Spleen (tissue), 11 donors: ENCODE measurements at regions not wholly inside any gene's neighbourhood (a gene's known extent, or its start where the extent isn't known, plus 50 kb on each side); places are given as distances from the start of the nearest gene placed in this dataset.

Experiments
- DNase-seq: peaks from one replicate; pipeline ENCODE4 v3.0.0-alpha.2; 2020
- H3K27ac ChIP-seq, 8 donors: fragments of 200-600 bp; sonication (generic) in 7 of 8; 1 replicate in 4 of 8; 2 replicates in 4 of 8; pipeline versions ENCODE4 v1.5.0 to v1.8.0; 2016 to 2021; ENCODE audit warnings: inconsistent platforms in 4 of 8, mild to moderate bottlenecking in 4 of 8, moderate library complexity in 1 of 8
- H3K27me3 ChIP-seq, 7 donors: fragments of 200-600 bp; sonication (generic) in 6 of 7; replicated peaks in 1 of 7; 1 replicate in 4 of 7; 2 replicates in 3 of 7; pipeline versions ENCODE4 v1.5.0 to v1.8.0; 2016 to 2021; ENCODE audit warnings: inconsistent platforms in 3 of 7, mild to moderate bottlenecking in 1 of 7
- H3K36me3 ChIP-seq, 6 donors: fragments of 200-600 bp; sonication (generic) in 5 of 6; 1 replicate in 4 of 6; 2 replicates in 2 of 6; pipeline versions ENCODE4 v1.5.0 to v1.8.0; 2016 to 2021; ENCODE audit warnings: inconsistent platforms in 2 of 6
- H3K4me1 ChIP-seq, 6 donors: fragments of 200-600 bp; sonication (generic) in 5 of 6; 1 replicate in 3 of 6; 2 replicates in 3 of 6; pipeline versions ENCODE4 v1.5.0 to v1.8.0; 2016 to 2021; ENCODE audit warnings: inconsistent platforms in 3 of 6
- H3K4me3 ChIP-seq, 8 donors: fragments of 200-600 bp; sonication (generic) in 7 of 8; 1 replicate in 4 of 8; 2 replicates in 4 of 8; pipeline versions ENCODE4 v1.5.0 to v1.8.0; 2016 to 2021; ENCODE audit warnings: inconsistent platforms in 4 of 8, mild to moderate bottlenecking in 4 of 8, moderate library complexity in 2 of 8
- H3K9me3 ChIP-seq, 8 donors: fragments of 200-600 bp; sonication (generic) in 7 of 8; 1 replicate in 4 of 8; 2 replicates in 4 of 8; pipeline versions ENCODE4 v1.5.0 to v1.8.0; 2016 to 2021; ENCODE audit warnings: inconsistent platforms in 4 of 8
- CTCF ChIP-seq, 11 experiments: fragments of 200-600 bp in 7 of 11; fragments of 450-650 bp in 4 of 11; sonication (generic) in 4 of 11; IDR thresholded peaks in 8 of 11; conservative IDR thresholded peaks in 3 of 11; 1 replicate in 7 of 11; 2 replicates in 4 of 11; pipeline versions ENCODE4 v1.4.0 to v1.8.0; 2016 to 2021; ENCODE audit warnings: antibody characterized with exemption in 11 of 11, inconsistent platforms in 4 of 11, mild to moderate bottlenecking in 1 of 11
- POLR2A ChIP-seq, 3 donors: fragments of 450-650 bp; IDR thresholded peaks; one replicate each; pipeline ENCODE4 v1.5.1; 2017; ENCODE audit warnings: antibody characterized with exemption in 3 of 3, mild to moderate bottlenecking in 1 of 3
- POLR2AphosphoS5 ChIP-seq, 3 donors: sonication (generic); formaldehyde crosslinking; IDR thresholded peaks; one replicate each; pipeline ENCODE4 v1.5.1; 2017; ENCODE audit warnings: antibody characterized with exemption in 3 of 3
- WGBS, 5 donors: extraction: QIAGEN DNeasy Blood & Tissue Kit in 3 of 5; methylation state at CpG; one replicate each; pipeline versions ENCODE4 v1.1.5 to v1.1.7; 2013 to 2018; 5-methylcytosine and 5-hydroxymethylcytosine counted together
- intact Hi-C: fragments of 100-400 bp; cut with DNase I; formaldehyde crosslinking; loops from one replicate; pipeline ENCODE4 v1.15.0; 2023; ENCODE audit warnings: low total_unique reads
- donor health status: healthy with polysubstance abuse.
- donor health status: DM: no; HTN: no; CAD: no; lungs with moderate emphysema.
- donor health status: DM: no; HTN: no; CAD: no.
- donor health status: Bipolar disorder and iron deficiency.
- donor health status: healthy.
- donor health status: DM: no; HTN: no; CAD: no.
- donor health status: DM: yes; HTN: yes; CAD: no.

- H3K9me3 ChIP-seq: no peaks in the 10 kb centered on the region
- no peaks in the 10 kb centered on the region for H3K36me3 ChIP-seq
- H3K27me3 ChIP-seq: no peaks in the 10 kb centered on the region
- 59 to 72% (median 68%) methylated on average over 4 of the region's 4 CpGs for WGBS, 5 donors
- intact Hi-C loops: no loop called here
- TF ChIP-seq POLR2AphosphoS5 (IDR thresholded peaks at IDR 0.05) (no peak), CTCF (IDR thresholded peaks at IDR 0.05 in 8 of 11, conservative IDR thresholded peaks at IDR 0.05 in 3 of 11) (no peak), POLR2A (IDR thresholded peaks at IDR 0.05) (no peak)
- H3K27ac ChIP-seq: no peak overlapping the region
- no peaks in the 10 kb centered on the region for H3K4me1 ChIP-seq
- no peak for DNase-seq
- no peak overlapping the region for H3K4me3 ChIP-seq
Observed at GRCh38 chr4:144347121-144347520, 206.6 kb upstream of the GYPA start.

- H3K4me1 ChIP-seq: no peaks in the 10 kb centered on the region
- no peak overlapping the region for H3K4me3 ChIP-seq
- no peaks in the 10 kb centered on the region for H3K9me3 ChIP-seq
- TF ChIP-seq CTCF (IDR thresholded peaks at IDR 0.05 in 8 of 11, conservative IDR thresholded peaks at IDR 0.05 in 3 of 11): no peak
- TF ChIP-seq POLR2A (IDR thresholded peaks at IDR 0.05): no peak
- TF ChIP-seq POLR2AphosphoS5 (IDR thresholded peaks at IDR 0.05): no peak
- 86 to 91% (median 88%) methylated on average over 2 of the region's 2 CpGs for WGBS, 5 donors
- intact Hi-C loops: no loop called here
- DNase-seq: no peak
- no peak overlapping the region for H3K27ac ChIP-seq
- H3K36me3 ChIP-seq: no peaks in the 10 kb centered on the region
- peaks cover 0 to 21% (median 2%) of the 10 kb centered on the region in 7 donors for H3K27me3 ChIP-seq
Observed at GRCh38 chr4:144350706-144351105, 210.2 kb upstream of the GYPA start.

GRCh38 chr4:144351306-144351705 is 210.8 kb upstream of the GYPA start:
- no peaks in the 10 kb centered on the region for H3K9me3 ChIP-seq
- no peak for DNase-seq
- WGBS, 5 donors: 58 to 81% (median 77%) methylated on average over 3 of the region's 3 CpGs
- peaks cover 0 to 4% (median 0%) of the 10 kb centered on the region in 6 donors for H3K4me1 ChIP-seq
- TF ChIP-seq CTCF (IDR thresholded peaks at IDR 0.05 in 8 of 11, conservative IDR thresholded peaks at IDR 0.05 in 3 of 11) (no peak), POLR2AphosphoS5 (IDR thresholded peaks at IDR 0.05) (no peak), POLR2A (IDR thresholded peaks at IDR 0.05) (no peak)
- H3K4me3 ChIP-seq: no peak overlapping the region
- no peaks in the 10 kb centered on the region for H3K36me3 ChIP-seq
- H3K27me3 ChIP-seq: peaks cover 0 to 27% (median 8%) of the 10 kb centered on the region in 7 donors
- intact Hi-C loops: no loop called here
- no peak overlapping the region for H3K27ac ChIP-seq

- Histone ChIP-seq H3K9me3 (no peaks in the 10 kb centered on the region), H3K4me3 (no peak overlapping the region), H3K4me1 (peaks cover 0 to 18% (median 4%) of the 10 kb centered on the region in 6 donors), H3K27ac (no peak overlapping the region), H3K36me3 (no peaks in the 10 kb centered on the region), H3K27me3 (peaks cover 0 to 39% (median 11%) of the 10 kb centered on the region in 7 donors)
- TF ChIP-seq CTCF (IDR thresholded peaks at IDR 0.05 in 8 of 11, conservative IDR thresholded peaks at IDR 0.05 in 3 of 11) (no peak), POLR2AphosphoS5 (IDR thresholded peaks at IDR 0.05) (no peak), POLR2A (IDR thresholded peaks at IDR 0.05) (no peak)
- DNase-seq: no peak
- intact Hi-C loops: no loop called here
- WGBS, 5 donors: 64 to 81% (median 70%) methylated on average over 5 of the region's 5 CpGs
Observed at GRCh38 chr4:144353292-144353691, 212.8 kb upstream of the GYPA start.
